Stimulated activated CD8-positive, alpha-beta memory T cell treated with anti-CD3 and anti-CD28 coated beads, Interleukin-15, amount 100 ng/mL, for 24 hours (primary cell): ENCODE measurements at regions not wholly inside any gene's neighbourhood (a gene's known extent, or its start where the extent isn't known, plus 50 kb on each side); places are given as distances from the start of the nearest gene placed in this dataset.

Experiments
- DNase-seq: peaks from one replicate; pipeline ENCODE4 v3.0.0-alpha.2; 2020; ENCODE audit warnings: low read depth

- no peak for DNase-seq
Measured at GRCh38 chr12:126847005-126847629, 1419.9 kb upstream of the TMEM132C start.

- no peak for DNase-seq
Measured at GRCh38 chr12:126855768-126856167, 1411.2 kb upstream of the TMEM132C start.

DNA sequence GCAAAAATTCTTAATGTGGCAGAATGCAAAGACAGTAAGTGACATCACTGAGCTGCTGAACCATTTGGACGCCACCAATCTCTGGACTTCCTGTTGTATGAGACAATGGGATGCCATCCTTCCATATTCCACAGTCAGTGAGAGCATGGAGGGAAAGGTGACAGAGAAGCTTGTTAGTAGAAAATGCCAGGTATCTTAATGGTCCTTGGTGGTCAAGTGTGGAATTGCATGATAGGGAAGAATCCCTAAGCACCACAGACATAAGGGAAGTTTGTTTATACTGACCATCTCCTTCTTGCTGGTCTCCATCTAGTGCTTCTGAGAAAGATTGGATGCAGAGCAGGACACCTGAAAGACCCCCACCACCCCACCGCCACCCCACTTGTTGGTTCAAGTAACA lies 1410.0 kb upstream of the TMEM132C start:
- DNase-seq = no peak

- DNase-seq = no peak
Measured at GRCh38 chr12:126858560-126858959, 1408.4 kb upstream of the TMEM132C start.

GRCh38 chr12:126860210-126860609 lies 1406.8 kb upstream of the TMEM132C start:
- DNase-seq = no peak

DNA sequence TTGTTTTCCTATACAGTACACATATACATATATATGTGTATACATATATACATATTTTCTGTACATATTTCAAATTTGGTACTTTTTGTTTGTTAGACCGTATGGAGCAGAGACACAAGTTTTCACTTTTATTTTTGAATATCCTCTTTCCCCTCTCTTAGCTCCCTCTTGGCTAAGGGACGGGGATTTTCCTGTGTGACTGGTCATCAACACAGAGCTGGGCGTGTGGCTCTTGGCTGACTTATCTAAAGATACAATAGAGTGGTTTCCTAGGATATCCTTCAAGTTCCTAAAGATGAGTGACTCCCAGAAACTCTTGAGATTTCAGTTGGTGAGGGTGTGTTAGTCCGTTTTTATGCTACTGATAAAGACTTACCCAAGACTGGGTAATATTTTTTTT lies 1404.5 kb upstream of the TMEM132C start:
- no peak for DNase-seq

GRCh38 chr12:126869644-126870043 lies 1397.3 kb upstream of the TMEM132C start:
- DNase-seq = no peak

DNA sequence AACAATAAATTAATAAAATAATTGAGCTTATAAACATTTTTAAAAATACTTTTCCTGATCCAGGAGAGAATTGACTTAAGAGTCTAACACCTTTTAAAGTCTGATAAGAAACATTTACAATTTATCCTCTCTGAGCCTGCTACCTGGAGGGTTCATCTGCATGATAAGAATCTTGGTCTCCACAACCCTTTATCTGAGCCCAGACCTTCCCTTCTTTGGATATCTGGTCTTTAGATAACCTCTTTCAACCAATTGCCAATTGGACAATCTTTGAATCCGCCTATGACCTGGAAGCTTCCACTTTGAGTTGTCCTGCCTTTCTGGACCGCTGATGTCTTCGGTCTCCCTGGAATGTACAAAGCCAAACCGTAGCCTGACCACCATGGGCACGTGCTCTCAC lies 1393.3 kb upstream of the TMEM132C start:
- no peak for DNase-seq

GRCh38 chr12:126874427-126875026 lies 1392.4 kb upstream of the TMEM132C start:
- peak; percentile 40 for DNase-seq

- no peak for DNase-seq
Measured at GRCh38 chr12:126879842-126880241, 1387.1 kb upstream of the TMEM132C start.

DNA sequence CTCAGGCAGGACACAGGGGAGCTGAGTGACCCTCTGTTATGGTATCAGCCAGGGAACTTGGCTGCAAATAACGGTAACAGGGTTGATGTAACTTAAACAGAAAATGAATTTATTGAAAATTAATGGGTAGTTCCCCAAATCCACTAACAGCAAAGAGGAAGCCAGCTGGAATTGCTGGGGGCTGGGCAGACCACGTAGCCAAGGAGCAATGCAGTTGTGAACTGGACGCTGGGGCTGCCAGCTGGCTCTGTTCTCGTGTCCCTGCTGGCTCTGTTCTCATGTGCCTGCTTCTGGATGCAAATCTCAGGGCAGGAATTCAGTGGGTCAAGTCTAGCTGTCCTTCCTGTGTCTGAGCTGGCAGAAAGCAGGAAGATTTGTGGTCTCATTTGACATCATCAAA lies 1383.3 kb upstream of the TMEM132C start:
- no peak for DNase-seq

- DNase-seq = no peak
Measured at GRCh38 chr12:126889501-126889900, 1377.5 kb upstream of the TMEM132C start.

- DNase-seq = no peak
Measured at GRCh38 chr12:126890097-126890496, 1376.9 kb upstream of the TMEM132C start.

- no peak for DNase-seq
Measured at GRCh38 chr12:126891789-126892188, 1375.2 kb upstream of the TMEM132C start.

- no peak for DNase-seq
Measured at GRCh38 chr12:126895951-126896913, 1370.7 kb upstream of the TMEM132C start.

GRCh38 chr12:126897102-126897501 lies 1369.9 kb upstream of the TMEM132C start:
- no peak for DNase-seq

GRCh38 chr12:126897778-126898177 lies 1369.2 kb upstream of the TMEM132C start:
- DNase-seq = no peak

DNA sequence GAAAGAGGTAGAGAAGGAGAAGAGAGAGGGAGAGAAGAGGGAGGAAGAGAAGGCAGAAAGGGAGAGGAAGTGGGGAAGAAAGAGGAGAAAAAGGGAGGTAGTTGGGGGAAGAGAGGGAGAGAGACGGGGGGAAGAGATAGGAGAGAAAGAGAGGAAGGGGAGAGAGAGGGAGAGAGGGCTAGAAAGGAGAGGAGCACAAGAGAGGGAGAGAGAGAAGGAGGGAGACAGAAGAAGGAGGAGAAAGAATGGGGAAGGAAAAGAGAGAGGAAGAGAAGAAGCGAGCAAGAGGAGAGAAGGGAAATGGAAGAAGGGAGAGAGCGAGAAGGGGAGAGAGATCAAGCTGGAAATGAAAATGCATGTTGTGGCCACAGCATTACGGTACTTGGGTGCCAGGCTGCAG lies 1368.4 kb upstream of the TMEM132C start:
- no peak for DNase-seq

- DNase-seq = no peak
Measured at GRCh38 chr12:126899926-126900792, 1366.8 kb upstream of the TMEM132C start.

DNA sequence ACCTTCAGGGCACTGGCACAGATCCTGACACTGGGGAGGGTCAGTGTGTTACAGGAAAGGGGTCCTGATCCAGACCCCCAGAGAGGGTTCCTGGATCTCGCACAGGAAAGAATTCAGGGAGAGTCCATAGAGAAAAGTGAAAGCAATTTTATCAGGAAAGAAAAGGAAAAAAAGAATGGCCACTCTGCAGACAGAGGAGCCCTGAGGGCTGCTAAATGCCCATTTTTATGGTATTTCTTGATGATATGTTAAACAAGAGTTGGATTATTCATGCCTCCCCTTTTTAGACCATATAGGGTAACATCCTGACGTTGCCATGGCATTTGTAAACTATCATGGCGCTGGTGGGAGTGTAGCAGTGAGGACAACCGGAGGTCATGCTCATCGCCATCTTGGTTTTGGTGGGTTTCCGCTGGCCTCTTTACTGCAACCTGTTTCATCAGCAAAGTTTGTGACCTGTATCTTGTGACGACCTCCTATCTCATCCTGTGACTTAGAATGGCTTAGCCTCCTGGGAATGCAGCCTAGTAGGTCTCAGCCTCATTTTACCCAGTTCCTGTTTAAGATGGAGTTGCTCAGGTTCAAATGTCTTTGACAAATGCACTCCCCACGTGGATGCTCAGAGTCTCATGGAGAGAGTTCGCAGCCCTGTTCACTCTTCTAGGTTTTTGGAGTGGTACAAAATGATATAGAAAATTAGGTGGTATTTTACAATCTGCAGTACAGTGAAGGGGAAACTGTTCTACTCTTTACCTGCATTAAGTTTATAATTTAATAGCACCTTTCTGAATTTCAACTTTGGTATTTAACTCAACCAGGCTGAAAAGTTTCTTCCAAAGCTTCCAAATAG lies 1363.7 kb upstream of the TMEM132C start:
- DNase-seq = no peak

- DNase-seq = no peak
Measured at GRCh38 chr12:126905752-126906151, 1361.2 kb upstream of the TMEM132C start.
